ENCODE measurements at regions not wholly inside any gene's neighbourhood (a gene's known extent, or its start where the extent isn't known, plus 50 kb on each side); places are given as distances from the start of the nearest gene placed in this dataset.

DNA sequence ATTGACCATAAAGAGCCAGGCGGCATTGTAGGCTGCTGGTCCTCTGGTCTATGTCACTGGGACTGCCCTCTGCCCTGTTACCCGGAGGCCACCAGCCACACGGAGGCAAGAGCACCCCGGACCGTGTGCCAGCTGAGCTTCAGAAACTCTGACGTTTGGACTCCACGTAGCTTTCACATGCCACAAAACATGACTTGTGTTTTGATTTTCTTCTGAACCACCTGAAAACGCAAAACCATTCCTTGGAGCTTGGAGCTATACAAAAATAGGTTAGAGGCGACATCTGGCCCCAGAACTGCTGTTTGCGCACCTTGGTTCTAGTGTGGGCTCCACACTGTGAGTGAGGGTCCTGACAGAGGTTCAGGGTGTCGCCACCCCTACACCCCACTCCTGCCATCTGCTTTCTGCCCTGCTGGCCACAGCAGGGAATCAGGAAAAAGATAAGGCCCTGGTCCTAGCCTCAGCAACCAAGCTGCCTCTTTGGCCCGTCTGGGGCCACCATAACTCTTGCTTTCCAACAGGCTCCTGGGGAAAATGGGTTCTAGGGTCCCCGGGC lies 151.3 kb upstream of the IRX2 start:
- no peak for DNase-seq

DNA sequence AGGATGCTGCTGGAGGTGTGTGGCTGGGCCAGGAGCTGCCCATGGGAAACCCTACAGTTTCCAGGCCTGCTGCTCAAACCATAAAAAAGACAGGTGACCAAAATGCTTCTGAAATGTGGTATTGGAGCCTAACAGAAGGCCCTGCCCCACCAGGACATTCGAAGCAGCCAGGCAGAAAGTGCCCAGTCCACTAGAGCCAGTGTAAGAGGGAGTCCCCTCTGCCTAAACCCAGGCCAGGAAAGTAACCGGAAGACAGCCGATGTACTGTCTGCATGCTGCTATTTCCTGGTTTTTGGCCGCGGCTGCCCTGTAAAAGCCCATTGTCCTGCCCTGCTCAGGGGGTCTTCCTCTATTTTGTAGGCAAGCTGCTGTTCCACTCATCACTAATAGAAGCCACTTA lies 150.7 kb upstream of the IRX2 start:
- DNase-seq = no peak

DNA sequence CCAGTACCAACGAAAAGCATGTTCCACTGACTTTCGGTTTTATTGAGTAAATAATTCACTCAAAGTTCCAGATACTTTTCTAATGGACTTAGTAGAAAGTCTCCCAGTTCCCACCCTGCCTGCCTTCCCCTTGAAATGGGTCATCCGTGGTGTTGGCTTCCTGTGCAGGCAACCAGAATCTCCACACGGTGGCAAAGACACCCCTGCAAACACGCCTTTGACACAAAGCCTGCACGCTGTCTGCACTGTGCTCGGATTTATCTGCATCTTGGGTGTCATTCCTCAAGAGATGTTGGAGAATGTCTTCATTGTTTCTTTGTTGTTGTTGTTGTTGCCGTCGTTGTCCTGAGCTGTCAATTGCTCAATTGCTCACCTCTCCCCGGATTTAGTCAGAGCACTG lies 150.0 kb upstream of the IRX2 start:
- no peak for DNase-seq

DNA sequence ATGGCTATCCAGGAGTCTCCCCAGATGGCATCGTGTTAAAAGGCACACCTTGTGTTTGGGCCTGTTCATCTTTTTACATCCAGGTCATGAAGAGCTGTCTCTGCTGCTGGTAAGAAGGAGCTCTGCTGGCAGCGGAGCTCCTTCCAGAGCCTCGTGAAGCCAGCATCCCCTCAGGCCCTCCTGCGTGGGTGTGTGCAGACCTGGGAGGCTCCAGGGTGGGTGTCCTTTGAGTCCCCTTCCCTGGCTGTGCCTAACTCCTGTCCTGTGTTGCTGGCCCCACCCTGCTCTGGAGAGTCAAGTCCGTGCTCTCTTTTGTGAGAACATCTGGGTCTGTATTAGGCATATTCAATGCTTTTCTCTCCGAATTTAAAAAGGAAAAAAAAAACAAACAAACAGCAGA lies 149.6 kb upstream of the IRX2 start:
- no peak for DNase-seq

DNA sequence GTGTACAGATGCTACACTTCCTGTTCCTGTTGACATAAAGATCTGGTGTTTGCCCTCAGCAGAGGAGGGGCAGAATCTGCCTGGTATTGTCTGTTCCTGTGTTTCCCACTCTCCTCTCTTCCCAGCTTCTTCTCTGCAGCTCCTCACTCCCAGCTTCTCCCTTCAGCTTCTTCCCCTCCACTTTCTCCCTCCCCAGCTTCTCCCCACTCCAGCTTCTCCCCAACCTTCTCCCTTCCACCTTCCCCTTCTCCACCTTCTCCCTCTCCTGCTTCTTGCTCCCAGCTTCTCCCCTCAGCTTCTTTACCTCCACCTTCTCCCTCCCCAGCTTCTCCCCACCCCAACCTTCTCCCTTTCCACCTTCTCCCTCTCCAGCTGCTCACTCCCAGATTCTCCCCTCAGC lies 148.9 kb upstream of the IRX2 start:
- no peak for DNase-seq

DNA sequence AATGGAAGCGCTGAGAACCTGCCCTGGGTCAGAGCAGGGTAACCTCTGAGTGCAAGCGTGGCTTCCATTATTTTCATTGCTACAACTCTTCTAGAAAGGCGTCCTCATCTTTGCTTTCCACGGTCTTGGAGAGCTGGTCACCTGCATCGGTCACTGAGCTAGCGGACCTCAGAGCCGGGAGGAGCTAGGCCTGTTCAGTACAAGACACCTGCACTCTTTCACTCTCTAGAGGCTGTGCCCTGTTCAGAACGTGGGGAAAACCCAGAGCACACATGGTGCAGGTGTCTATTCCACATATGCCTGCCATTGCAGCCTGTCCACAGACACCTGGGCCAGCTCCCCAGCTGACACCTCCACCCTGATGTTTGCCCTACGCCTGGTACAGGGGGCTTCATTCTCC lies 147.8 kb upstream of the IRX2 start:
- DNase-seq = no peak

DNA sequence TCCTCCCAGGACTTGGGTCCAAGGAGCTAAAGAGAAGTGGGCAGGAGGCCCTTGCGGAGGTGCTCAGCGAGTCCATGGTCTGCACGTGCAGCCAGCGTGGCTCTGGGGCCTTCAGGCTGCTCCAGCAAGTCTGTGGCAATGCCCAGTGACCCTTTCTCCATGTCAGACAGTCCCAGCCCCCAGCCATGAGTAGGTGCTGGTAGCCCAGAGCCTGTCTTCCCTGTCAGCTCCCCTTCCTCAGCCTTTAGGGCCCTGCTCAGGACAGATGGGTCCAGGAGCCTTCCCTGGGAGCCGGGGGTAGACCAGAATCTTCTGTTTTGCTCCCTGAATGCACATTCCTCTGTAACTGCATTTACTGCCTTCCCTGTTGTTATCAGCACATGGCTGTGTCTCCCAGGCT lies 147.2 kb upstream of the IRX2 start:
- DNase-seq = no peak

DNA sequence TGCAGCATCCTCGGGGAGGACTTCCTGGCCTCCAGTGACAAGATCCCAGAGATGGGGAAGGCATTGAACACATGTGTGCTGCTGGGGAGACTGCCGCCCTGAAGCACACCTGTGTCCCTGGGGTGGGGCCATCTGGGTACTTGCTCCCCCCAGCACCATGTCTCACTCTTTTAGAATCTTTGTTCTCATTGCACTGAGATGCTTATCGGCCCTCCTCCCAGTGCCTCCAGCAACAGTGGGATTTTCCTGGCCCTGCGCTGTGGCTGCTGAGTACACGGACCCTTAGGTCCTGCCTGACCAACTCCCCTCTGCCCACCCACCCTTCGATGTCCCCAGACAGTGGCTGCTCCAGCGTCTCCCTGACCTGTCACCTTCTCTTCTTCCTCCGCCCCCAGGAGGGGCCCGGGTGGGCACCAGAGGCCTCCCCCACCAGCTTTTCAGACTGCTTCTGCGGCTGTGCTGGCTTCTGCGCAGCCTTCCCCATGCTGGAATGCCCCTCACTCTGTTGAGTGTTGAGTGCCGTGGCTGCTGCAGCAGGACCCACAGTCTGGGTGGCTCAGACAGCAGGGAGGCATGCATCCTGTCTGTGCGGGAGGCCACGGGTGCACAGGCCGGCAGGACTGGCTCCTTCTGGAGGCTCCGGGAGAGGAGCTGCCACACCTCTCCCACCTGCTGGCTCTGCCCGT lies 145.9 kb upstream of the IRX2 start:
- no peak for DNase-seq

DNA sequence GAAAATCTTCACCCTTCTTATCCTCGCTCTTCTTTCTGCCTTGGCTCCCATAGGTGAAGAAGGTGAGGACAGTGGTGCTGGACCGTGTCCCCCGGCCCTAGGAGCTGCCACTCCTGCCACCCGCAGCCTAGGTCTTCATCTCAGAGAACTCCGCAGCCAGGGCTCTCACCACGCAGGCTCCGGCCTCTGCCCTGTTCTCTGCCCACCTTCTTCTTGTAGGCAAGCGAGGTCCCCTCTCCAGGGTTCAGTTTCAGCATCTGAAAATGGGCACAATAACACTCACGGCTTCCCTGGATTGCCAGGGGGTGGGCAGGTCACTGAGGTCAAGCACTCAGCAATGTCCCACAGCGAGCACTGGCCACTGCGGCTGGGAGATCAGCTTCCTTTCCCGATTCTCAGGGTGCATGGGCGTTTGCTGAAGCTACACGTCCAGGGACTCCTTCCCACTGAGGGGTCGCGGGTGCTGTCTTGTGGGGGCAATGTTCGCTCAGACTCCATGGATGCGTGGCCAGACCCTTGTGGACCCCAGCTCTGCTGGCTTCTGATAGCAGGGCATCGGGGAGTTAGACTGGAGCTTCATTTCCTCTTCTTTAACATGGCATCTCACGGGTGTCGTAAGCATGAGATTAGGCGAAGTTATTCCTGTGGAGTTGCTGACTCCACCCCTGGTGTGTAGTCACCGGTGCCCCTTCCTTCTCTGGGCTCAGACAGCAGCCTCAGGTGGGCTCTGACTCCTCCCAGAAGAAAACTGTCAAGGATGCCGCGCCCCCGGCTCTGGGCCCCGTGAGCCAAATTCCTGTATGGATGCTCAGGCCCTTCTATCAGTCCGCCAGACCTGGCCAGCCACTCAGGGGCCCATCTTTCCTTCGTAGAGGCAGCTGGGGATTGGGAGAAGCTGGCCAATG lies 145.1 kb upstream of the IRX2 start:
- DNase-seq = no peak

DNA sequence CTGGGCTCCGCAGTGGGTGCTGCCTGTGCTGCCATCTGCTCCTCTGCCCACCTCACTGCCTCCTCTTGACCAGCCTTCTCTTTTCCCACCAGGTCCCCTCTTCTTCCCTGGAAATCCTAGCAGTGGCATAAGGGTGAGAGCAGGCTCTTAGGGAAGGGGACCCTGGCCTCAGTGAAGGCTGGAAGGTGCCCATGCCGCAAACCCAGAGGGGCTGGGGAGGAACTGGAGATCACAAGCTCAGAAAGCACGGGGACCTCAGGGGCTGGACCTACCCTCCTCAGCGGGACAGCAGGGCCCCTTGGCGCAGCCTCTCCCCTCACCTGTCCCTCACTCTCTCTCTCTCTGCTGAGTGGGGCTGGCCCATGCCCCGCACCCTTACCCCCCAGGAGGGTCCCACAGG lies 144.4 kb upstream of the IRX2 start:
- no peak for DNase-seq

DNA sequence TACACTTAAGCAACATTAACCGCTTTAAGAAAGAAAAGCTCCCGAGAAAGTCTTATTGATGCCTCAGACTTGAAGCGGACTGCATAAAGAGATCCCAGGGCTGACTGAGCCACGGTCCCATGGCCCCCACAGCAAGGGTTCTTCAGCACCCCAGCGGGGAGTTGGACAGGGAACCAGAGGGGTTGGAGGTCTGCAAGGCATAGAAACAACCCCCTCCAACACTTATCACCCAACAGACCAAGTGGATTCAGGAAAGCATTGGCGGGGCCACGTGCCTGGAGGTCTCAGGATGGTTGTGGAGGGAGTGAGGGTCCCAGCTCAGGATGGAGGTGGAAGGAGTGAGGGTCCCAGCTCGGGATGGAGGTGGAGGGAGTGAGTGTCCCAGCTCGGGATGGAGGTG lies 143.7 kb upstream of the IRX2 start:
- DNase-seq = no peak

DNA sequence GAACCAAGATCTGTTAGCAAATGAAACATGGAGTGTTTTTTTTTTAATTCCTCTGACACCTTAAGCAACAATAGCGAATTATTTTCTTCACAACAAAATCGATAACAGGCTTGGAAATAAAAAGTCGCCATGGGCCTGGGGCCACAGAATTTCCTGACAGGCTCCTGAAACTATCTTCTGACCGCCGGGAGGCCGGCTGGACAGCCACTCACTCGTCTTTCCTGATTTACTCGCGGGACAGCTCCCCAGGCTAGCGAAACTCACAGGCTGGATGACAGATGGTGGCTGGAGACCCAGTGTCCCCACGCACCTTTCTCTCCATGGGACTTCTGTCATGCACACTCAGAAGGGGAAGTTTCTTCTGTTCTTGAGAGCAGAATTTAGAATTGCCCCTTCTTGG lies 143.3 kb upstream of the IRX2 start:
- no peak for DNase-seq

DNA sequence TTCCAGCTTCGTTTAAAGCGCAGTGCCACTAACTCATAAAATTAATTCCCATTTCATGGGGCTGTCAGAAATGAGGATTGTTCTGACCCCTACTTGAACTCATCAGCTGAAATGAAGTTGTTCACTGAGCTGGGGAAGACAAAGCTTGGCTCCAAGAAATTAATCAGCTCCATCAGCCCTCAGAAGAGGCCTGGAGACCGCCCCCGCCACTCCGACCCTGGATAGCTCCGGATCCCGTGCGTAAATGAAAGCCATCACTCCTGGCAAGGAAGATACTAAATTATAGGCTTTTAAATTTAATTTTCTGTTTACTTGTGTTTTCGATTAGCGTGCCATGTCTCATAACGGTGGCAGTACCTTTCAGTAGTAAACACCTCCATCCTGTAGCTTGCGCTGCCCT lies 142.8 kb upstream of the IRX2 start:
- DNase-seq = no peak

DNA sequence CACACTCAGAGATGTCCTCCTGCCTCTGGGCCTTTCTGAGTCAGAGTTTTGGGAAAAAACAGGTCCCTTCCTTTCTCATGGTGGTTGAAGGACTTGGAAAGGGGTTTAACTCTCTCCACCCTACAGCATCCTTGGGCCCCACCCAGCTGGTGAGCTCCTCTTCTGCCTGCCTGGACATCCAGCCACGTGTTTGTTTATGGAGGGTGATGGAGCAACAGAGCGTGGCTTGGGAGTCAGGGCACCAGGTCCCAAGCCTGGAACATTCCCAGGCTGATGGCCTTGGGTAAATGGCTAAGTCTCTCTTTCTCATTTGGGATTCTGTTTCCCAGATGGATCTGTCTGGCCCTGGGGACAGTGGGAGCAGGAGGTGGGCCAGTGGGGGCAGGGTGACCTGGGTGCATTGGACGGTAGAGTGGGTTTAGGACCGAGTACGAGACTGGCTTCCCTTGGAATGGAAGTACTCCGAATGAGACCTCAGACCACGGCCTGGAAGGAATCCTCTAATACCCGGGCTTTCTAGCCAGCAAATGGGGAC lies 141.1 kb upstream of the IRX2 start:
- no peak for DNase-seq

DNA sequence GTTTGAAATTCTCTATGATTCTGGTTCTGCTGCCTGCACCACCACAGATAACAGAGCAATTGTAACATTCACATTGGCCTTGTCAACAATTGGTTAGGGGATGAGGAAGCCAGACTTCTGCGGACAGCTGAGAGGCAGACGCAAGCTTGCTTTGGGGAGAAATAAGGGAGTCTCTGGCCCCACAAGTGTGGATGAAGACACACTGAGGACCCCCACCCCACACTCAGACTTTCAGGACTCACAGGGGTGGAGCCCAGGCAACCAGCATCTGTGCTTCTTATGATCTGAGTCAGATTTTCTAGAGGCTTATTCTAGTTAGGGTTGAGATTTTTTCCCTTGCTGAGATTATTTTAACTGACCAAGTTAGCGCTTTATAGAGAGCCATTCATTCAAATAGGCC lies 140.3 kb upstream of the IRX2 start:
- no peak for DNase-seq

DNA sequence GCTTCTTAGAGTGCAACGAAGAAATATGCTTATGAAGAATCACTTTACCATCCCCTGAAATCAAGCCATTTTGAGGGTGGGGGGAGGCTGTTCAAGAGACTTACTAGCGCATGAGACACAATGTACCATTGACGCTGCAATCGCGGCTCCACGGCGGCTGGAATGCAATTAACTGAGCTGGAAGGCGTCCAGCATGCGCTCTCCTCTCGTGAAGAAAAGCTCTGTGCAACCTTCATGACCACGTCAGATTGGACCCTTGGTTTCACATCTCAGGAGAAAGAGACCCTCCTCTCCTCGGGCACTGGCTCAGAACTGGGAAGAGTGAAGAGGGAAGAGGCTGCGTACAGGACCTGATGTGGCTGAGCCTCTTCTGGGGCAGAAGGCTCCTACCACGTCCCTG lies 138.5 kb upstream of the IRX2 start:
- no peak for DNase-seq

DNA sequence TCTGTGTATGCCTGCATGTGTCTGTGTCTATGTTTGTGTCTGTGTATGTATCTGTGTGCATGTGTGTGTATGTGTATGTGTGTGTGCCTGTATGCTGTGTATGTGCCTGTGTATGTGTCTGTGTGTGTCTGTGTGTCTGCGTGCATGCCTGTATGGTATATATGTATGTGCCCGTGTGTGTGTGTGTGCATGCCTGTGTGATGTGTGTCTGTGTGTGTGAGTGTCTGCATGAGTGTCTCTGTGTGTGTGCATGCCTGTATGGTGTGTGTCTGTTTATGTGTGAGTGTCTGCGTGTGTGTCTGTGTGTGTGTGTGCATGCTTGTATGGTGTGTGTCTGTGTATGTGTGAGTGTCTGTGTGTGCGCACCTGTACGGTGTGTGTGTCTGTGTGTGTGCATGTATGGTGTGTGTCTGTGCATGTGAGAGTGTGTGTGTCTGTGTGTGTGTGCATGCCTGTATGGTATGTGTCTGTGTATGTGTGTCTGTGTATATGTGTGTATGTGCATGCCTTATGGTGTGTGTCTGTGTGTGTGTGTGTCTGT lies 137.1 kb upstream of the IRX2 start:
- no peak for DNase-seq

DNA sequence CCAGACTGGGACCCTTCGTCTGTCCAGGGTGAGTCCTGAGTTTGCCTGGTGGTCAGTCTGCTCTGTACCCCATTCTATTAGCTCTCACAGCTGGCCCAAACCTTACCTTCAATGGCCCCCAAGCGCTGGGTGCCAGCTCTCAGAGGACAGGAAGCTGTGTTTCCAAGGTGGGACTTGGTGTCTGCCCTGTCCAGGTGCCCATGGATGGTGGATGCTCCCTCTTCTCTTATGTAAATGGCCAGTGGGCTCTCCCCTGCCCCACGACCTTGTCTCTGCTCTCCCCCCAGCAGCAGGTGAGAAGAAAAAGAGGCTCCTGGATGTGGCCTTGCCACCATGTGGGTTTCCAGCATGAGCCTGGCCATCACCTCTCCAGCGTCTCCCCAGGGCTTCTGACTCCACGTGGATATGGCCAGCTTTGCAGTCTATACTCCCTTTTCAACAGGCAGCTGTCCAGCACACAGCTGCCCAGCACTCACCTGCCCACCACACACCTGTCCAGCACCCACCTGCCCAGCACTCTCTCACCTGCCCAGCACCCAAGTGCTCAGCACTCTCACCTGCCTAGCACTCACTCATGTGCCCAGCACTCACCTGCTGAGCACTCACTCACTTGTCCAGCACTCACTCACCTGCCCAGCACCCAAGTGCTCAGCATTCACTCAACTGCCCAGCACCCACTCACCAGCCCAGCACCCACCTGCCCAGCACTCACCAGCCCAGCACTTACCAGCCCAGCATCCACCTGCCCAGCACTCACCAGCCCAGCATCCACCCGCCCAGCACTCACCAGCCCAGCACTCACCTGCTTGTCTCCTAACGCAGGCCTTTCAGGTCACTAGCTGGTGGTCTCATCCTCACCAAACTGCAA lies 136.2 kb upstream of the IRX2 start:
- DNase-seq = no peak

DNA sequence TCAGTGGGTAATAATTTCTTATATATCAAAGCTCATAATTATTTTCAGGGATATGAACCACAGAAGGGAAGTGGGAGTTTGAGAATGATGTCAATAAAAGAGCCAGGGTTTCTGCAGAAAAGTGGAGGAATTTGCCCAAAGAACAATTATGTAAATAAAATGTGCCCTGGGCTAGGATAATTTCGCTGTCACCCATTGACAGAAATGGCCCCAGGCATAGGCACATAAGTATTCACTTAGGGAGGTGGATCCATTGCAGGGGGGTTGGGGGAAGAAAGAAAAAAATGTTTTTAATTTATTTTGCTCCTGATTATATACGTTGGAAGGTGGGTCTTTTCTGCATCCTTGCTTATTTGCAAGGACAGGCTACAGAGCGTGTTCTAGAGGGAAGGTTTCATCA lies 135.1 kb upstream of the IRX2 start:
- no peak for DNase-seq

DNA sequence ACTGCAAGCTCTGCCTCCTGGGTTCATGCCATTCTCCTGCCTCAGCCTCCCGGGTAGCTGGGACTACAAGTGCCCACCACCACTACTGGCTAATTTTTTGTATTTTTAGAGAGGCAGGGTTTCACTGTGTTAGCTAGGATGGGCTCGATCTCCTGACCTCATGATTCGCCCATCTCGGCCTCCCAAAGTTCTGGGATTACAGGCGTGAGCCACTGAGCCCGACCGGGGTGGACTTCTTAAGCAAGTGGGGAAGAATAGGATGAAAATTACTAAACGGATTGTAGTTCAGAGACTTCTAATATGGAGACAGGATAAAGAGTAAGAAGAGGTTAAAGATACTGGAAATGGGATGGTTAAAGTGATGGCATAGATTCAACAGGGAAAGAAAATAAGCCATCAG lies 132.3 kb upstream of the IRX2 start:
- no peak for DNase-seq

DNA sequence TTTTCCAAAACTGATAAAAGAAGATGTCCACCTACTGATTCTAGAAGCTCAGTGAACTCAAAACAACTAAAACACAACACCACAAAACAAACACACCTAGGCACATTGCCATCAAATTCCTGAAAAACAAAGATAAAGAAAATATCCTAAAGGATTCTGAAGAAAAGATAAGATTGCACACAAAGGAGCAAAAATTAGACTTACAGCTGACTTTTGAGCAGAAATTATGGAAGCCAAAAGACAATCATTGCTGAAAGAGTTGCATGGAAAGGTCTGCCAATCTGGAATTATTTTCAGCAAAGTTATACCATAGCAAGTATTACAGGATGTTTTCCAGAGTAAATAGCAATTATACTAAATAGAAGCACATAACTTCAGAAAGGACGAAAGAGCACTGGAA lies 128.2 kb upstream of the IRX2 start:
- DNase-seq = no peak

DNA sequence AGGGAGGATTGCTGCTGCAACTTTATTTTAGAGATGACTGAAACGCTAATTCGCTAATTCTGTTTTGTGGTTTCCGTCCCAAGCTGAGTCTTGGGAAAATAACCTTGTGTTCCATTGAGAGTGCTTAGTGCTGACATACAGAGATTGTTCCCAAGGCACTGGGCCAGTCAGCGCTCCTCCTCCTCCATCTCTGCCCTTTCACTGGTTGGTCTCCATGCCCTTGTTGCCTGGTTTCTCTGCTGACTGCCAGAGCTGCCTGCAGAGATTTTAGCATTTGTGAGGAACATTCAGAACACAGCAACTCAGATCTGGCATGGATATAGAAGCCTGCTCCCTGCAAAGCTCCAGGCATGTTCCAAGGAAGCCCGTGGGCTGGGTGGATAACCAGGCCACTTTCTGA lies 126.0 kb upstream of the IRX2 start:
- DNase-seq = no peak

DNA sequence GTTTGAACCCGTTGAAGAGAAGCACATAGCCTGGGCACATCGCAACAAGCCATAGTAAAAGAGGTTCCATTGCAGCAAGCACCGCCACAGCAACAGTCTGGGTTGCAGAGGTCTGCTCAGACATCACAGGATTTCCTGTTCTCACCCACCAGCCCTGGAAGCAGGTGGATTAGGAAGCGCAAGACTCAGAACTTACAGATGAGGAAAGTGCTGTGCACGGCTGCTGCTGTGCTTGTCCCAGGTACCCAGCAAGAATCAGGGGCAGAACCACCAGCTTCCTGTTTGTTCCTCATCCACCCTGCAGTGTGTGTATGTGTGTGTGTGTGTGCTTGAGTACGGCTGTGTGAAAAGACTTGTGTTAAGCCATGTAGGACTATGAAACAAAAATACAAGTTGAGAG lies 124.7 kb upstream of the IRX2 start:
- no peak for DNase-seq
